Fibroblast of skin of abdomen (primary cell): ENCODE measurements at regions not wholly inside any gene's neighbourhood (a gene's known extent, or its start where the extent isn't known, plus 50 kb on each side); places are given as distances from the start of the nearest gene placed in this dataset.
A peak's percentile ranks its signal among the peaks of the same experiment; 100 is the strongest.

Experiments used
- DNase-seq: peaks from one replicate; pipeline ENCODE4 v3.0.0-alpha.2; 2013

DNA sequence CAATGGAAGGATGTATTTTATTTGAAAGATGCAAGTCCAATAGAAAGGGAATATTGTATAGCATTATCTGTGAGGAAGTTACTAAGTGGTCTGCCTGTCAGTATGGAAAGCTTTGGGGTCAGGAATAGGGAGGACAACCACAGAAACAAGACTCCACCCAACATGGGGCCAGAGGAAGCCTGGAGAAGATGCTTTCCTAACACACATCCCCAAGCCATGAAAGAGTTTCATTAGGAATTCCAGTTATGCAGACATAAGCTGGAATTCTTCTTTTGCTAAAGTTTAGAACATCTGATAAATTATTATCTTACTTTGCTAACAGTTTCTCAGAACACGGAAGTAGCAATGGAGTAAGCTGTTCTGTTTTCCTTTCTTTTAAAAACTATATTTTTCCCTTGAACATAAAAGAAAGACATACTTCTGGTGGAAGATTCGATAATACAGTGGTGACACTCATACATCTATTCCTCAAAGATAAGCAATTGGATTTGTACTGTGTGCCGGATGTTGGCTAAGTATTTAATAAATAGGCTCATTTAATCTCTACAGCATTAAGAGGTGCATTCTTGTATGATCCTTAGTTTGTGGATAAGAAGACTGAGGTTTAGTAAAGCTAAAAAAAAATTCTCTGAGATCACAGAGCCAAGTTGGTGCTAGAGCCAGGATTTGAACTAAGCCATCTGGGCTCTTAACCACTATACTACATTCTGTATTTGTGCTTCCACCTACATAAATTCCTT, 51.0 kb upstream of the GAS7 start:
- peak; percentile 48 for DNase-seq
